NCI-H82 (cell line): ENCODE measurements at regions not wholly inside any gene's neighbourhood (a gene's known extent, or its start where the extent isn't known, plus 50 kb on each side); places are given as distances from the start of the nearest gene placed in this dataset.
"Not testable (repeated sequence)": the region's sequence is repeated elsewhere in the genome, so short reads cannot be mapped to it uniquely, and the experiment has no call there.

Experiments used
- DNase-seq: peaks from one replicate; lab custom pipeline; 2025; lab: John Stamatoyannopoulos, UW

DNA sequence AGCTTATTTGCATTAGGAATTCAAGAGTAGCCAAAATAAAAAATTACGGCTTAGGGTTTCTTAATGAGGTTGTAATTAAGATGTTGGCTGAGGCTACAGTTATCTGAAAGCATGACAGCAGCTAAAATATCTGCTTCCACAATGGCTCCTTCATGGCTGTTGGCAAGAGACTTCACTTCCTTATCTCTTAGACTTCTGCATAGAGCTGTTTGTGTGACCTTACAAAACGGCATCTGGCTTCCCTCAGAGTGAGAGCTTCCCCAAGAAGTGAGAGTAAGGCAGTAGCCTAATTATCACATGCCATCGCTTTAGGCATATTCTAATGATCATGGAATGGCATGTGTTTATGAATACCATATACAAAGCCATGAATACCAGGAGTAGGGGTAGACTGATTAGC, 57.6 kb downstream of the CCDC59 start:
- no peak for DNase-seq

DNA sequence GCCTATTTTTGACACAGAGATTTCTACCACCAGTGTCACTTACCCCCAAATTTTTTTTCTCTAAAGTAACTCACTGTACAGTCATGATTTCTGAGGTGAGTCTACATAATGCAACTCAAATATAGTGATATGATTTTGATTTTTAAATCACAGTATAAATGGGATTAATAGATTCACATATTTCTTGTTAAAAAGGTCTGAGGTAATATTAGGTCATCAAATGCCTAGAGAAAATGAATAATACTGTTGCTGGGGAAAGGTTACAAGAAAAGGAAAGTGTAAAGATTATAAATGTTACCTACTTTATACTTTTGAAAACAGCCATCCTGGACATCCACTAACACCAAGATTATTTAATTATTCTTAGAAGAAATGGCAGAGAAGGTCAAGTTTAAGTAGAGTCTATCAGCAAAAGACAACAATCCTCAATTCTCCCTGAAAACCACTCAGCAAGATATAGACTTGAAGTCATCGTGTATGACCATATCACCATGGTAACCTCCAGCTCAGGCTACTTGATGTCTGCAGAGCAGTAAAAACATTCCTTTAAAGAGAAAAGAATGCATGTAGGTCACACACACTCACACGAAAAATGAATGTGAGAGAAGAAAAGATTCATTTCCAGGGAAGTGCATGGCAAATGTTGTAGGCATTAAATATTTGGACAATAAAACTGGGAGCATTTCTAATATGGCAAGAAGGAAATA, 58.7 kb downstream of the CCDC59 start:
- DNase-seq = no peak

GRCh38 chr12:82290415-82290814, 67.8 kb downstream of the CCDC59 start:
- DNase-seq = no peak

GRCh38 chr12:82281335-82281734, 76.9 kb downstream of the CCDC59 start:
- DNase-seq = not testable (repeated sequence)

- no peak for DNase-seq
Measured at GRCh38 chr12:82279536-82280058, 78.6 kb downstream of the CCDC59 start.

GRCh38 chr12:82277582-82277981, 80.6 kb downstream of the CCDC59 start:
- DNase-seq = no peak

DNA sequence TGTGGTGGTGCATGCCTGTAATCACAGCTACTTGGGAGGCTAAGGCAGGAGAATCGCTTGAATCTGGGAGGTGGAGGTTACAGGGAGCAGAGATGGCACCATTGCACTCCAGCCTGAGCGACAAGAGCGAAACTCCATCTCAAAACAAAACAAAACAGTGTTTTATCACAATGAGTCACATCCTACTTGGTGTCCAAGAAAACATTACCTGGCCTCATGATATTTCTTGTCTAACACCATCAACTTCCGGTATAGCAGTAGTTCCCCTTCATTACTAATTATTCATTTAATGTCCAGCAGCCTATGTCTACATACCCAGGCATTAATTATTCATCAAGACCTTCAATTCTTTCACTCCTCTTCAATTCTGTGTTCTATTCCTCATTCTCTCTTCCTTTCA, 115.5 kb downstream of the CCDC59 start:
- no peak for DNase-seq

DNA sequence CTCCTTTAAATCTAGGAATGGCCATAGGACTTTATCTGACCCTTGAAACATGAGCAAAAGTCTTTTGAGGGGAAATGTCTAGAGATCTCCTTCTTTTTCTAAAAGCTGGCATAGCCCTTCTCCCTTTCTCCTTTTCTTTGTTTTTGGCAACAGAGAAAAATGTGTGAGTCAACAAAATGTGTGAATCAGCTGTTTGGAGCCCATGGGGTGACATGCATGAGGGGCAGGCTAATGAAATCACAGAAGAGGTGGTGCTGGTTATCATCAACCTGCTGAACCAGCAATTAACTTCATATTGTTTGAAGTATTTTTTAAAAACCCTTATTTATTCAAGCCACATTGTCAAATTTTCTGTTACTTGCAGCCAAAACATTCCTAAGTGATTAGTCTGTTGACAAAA, 132.3 kb downstream of the CCDC59 start:
- DNase-seq = no peak

DNA sequence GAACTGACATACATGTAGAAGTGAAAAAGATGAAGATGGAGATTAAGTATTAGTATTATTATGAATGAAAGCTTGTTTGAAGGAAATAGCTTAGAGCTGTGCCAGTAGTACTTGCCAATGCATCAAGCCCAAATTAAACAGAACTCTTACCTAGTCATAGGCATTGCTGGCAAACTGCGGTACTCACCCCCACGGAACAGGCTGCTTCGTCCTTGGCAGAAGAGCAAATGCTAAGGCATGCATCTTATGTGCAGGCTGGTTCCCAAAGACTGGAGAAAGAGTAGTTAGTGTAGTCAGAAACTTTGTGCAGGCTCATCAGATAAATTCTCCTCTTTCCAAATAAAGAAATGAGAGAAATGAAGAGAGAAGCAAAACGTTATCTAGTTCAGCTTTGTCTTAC, 134.8 kb downstream of the CCDC59 start:
- DNase-seq = no peak

DNA sequence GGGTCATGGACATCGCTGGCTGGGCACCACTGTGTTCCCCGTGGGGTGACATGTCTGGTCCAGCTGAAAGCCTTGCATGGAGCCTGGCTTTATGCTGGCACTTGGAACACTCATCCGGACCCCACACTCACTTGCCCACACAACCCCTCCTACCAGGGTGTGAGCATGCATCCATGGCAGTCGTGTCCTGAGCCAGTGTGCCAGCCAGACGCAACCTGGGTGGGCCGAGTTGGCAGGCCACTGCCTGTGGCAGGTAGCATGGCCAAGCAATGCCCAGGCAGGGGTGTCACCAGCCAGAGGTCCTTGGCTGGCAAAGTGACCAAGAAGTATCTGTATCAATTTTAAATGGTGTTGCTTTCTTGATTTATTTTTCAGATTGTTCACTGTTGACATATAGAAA, 141.7 kb downstream of the CCDC59 start:
- DNase-seq = no peak

- DNase-seq = no peak
Measured at GRCh38 chr12:82213761-82214160, 144.4 kb downstream of the CCDC59 start.

DNA sequence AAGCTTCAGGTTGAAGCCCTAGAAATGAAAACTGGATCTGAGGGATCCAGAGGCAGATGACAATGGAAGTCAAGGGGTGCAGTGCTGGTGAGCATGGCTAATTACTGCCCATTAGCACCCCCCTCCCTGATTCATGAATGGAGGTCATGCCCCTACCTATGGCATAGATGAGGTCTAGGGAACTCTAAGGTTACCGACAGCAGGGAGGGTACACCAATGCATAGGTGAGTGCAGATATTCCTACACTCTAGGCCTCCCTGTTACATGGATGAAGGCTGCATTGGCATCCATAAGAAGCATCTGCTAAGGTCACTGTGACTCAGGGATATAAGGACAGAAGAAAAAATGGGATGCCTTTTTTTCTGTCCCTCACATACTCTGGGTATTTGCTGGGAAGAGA, 147.3 kb downstream of the CCDC59 start:
- DNase-seq = no peak

- no peak for DNase-seq
Measured at GRCh38 chr12:82209533-82209932, 148.7 kb downstream of the CCDC59 start.

GRCh38 chr12:82207556-82207955, 150.6 kb downstream of the CCDC59 start:
- DNase-seq = no peak

- no peak for DNase-seq
Measured at GRCh38 chr12:82203086-82203485, 155.1 kb downstream of the CCDC59 start.

DNA sequence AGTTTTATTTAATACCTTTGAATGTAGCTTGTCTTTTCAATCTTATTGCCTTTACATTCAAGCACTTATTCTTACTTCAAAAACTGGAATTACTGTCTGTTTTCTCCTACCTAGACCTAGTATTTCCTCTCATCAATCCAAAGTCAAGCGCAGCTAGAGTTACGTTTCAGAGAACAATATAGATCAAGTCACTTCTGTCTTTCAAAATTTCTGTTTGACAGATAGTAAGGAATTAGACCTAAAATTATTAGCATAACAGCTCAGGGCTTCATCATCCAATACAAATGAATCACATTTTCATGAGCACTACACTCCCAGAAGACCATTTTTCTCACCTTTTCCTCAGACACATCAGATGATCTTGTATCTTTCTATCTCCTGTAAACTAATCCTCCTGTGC, 170.6 kb downstream of the CCDC59 start:
- no peak for DNase-seq

DNA sequence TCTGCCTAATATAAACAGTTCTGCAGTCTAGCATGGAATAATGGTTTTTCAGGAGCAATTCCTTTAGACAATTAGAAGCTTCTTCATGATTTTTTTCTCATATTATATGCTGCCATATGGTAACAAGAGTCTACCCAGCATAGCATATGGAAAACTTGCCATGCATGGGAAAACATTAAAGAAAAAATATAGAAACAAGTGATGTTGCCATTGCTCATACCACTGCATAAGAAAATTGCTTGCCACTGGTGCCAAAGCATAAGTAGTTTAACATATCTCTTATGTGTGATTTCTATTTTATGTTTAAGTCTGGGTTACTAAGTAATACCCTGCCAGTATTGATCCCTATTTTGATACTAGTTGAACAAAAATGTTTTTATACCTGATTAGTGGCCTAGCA, 171.2 kb downstream of the CCDC59 start:
- DNase-seq = no peak

DNA sequence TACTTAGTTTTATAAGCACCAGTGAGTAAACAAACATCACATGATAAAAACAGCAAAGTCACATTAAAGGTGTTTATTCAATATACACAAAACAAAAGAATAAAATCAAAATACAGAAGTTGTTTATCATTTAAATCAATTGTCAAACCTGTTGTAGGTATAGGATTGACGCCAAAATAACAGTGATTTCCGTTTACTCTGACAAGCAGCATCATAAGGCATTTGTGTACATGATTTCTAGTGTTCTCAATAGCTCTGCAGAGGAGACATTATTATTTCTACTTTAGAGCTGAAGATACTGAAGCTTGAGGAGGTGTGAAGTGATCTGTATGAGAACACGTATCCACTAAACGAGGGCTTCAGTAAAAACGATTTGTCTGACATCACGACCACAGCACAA, 171.9 kb downstream of the CCDC59 start:
- no peak for DNase-seq

DNA sequence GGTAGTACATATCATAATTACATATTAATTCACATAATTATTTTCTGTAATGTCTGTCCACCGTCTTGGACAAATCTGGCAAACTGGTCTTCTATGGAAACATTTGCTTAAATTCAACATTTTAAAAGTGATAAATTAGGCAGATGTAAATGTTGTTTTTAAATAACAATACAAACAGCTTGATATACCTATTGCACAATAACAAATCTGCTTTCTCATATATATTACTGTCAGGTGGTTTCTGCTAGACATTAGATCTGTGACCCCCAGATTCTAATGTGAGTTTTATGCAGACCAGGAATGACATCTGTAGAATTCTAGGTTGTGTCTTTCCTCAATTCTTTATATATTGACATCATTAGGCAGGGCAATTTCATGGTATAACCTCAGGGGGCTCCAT, 173.3 kb downstream of the CCDC59 start:
- no peak for DNase-seq

DNA sequence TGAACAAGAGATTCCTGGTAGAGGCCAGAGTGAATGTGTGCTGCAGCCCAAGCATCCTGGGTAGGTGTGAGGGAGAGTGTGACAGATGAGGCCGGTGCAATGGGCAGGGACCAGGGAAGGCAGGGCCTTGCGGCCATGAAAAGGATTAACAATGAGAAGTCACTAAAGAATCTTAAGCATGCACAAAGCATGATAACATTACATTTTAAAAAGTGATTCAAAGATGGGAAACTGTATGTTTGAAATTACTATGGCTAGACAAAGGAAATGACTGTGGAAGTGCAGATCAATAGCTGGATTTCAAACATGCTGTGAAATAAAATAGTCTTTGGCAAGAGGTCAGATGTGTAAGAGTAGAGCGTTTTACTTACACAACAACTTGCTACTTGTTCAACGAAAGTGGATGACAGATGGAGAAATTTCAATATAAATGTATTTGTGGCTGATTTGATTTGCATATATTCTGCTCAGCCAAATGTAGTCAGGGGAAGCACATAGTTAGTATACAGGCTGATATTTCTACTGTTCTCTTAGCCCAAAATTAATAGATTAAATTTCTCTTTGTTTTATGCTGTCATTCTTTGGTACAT, 175.5 kb downstream of the CCDC59 start:
- no peak for DNase-seq

DNA sequence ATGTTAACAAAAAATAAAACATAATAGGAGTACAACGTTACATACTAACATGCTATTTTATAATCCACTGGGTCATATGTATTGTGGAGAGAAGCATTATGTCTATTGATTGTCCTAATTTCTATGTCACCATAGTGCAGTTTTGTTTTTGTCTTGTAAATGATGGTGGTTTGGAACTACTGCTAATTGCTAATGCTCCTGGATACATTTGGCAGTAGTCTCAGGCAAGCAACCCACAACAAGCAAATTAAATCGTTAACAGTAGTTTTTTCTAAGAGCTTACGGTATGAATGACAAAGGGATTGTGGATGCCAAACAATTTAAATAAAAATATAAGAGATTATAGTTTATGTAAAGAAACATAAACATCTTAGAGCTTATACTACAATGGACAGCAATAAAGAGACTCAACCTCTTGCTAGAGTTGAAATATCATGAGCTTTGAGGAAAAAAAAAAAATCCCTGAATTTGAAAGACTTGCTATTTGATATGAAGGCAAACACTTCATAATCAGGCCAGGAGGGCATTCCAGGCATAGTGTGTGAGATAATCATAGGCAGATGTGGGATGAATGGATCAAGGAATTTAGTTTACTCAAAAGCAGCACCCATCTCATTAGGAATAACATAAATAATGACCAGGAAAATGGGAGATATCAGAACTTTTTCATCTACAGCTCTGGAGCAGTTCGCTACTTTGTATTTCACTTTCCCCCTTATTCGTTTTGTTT, 181.3 kb downstream of the CCDC59 start:
- no peak for DNase-seq

- DNase-seq = peak; percentile 3
Measured at GRCh38 chr12:82176026-82176425, 182.2 kb downstream of the CCDC59 start.

GRCh38 chr12:82174936-82175335, 183.3 kb downstream of the CCDC59 start:
- DNase-seq = peak; percentile 68
